HG03066 (cell line): ENCODE measurements at regions not wholly inside any gene's neighbourhood (a gene's known extent, or its start where the extent isn't known, plus 50 kb on each side); places are given as distances from the start of the nearest gene placed in this dataset.

Experiments
- ATAC-seq: cut with Tn5 transposase; IDR thresholded peaks from one replicate; pipeline ENCODE4 v1.9.1; 2021; ENCODE audit warnings: low read depth; ENCODE audit not compliant: unreplicated experiment

- ATAC-seq, result no peak
Measured at GRCh38 chr18:54716586-54716985, 111.7 kb upstream of the RAB27B start.

- ATAC-seq, result peak; percentile 77
Measured at GRCh38 chr18:54717673-54718407, 110.4 kb upstream of the RAB27B start.

- ATAC-seq, result peak; percentile 16
Measured at GRCh38 chr18:54718408-54718773, 109.9 kb upstream of the RAB27B start.

- no peak for ATAC-seq
Measured at GRCh38 chr18:54720620-54721019, 107.7 kb upstream of the RAB27B start.

GRCh38 chr18:54726143-54726542 is 102.1 kb upstream of the RAB27B start:
- ATAC-seq, result no peak

- no peak for ATAC-seq
Measured at GRCh38 chr18:54734059-54734458, 94.2 kb upstream of the RAB27B start.

- no peak for ATAC-seq
Measured at GRCh38 chr18:54736981-54737380, 91.3 kb upstream of the RAB27B start.

GRCh38 chr18:54737986-54738385 is 90.3 kb upstream of the RAB27B start:
- no peak for ATAC-seq

- no peak for ATAC-seq
Measured at GRCh38 chr18:54739476-54739875, 88.8 kb upstream of the RAB27B start.

GRCh38 chr18:54740136-54740846 is 88.0 kb upstream of the RAB27B start:
- no peak for ATAC-seq

GRCh38 chr18:54742120-54742519 is 86.2 kb upstream of the RAB27B start:
- ATAC-seq, result no peak

- ATAC-seq, result no peak
Measured at GRCh38 chr18:54742659-54743604, 85.3 kb upstream of the RAB27B start.

- no peak for ATAC-seq
Measured at GRCh38 chr18:54743605-54743995, 84.7 kb upstream of the RAB27B start.

- no peak for ATAC-seq
Measured at GRCh38 chr18:54749291-54749690, 79.0 kb upstream of the RAB27B start.

GRCh38 chr18:54750350-54750749 is 77.9 kb upstream of the RAB27B start:
- ATAC-seq, result no peak

GRCh38 chr18:54752185-54752584 is 76.1 kb upstream of the RAB27B start:
- no peak for ATAC-seq

- ATAC-seq, result no peak
Measured at GRCh38 chr18:54755456-54755855, 72.8 kb upstream of the RAB27B start.

- ATAC-seq, result no peak
Measured at GRCh38 chr18:54762386-54762785, 65.9 kb upstream of the RAB27B start.

GRCh38 chr18:54764786-54765185 is 63.5 kb upstream of the RAB27B start:
- no peak for ATAC-seq

- no peak for ATAC-seq
Measured at GRCh38 chr18:54765636-54766375, 62.5 kb upstream of the RAB27B start.
